ENCODE measurements at regions not wholly inside any gene's neighbourhood (a gene's known extent, or its start where the extent isn't known, plus 50 kb on each side); places are given as distances from the start of the nearest gene placed in this dataset.

GRCh38 chr1:198948895-198949659 lies 310.2 kb downstream of the PTPRC start:
- TF ChIP-seq, protein P1, sequence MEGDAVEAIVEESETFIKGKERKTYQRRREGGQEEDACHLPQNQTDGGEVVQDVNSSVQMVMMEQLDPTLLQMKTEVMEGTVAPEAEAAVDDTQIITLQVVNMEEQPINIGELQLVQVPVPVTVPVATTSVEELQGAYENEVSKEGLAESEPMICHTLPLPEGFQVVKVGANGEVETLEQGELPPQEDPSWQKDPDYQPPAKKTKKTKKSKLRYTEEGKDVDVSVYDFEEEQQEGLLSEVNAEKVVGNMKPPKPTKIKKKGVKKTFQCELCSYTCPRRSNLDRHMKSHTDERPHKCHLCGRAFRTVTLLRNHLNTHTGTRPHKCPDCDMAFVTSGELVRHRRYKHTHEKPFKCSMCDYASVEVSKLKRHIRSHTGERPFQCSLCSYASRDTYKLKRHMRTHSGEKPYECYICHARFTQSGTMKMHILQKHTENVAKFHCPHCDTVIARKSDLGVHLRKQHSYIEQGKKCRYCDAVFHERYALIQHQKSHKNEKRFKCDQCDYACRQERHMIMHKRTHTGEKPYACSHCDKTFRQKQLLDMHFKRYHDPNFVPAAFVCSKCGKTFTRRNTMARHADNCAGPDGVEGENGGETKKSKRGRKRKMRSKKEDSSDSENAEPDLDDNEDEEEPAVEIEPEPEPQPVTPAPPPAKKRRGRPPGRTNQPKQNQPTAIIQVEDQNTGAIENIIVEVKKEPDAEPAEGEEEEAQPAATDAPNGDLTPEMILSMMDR (IDR thresholded peaks at IDR 0.05; ENCODE audit: poor library complexity, severe bottlenecking), result no peak
- TF ChIP-seq TAF1 (IDR thresholded peaks at IDR 0.05; ENCODE audit: low read depth), result no peak
- TF ChIP-seq EZH2 (IDR thresholded peaks at IDR 0.05; ENCODE audit: borderline replicate concordance, insufficient read depth, low read length, poor library complexity, severe bottlenecking), result no peak

Data from neural cell (in vitro differentiated cells).